HG02970 (cell line): ENCODE measurements at regions not wholly inside any gene's neighbourhood (a gene's known extent, or its start where the extent isn't known, plus 50 kb on each side); places are given as distances from the start of the nearest gene placed in this dataset.

Experiments used
- ATAC-seq: cut with Tn5 transposase; IDR thresholded peaks from one replicate; pipeline ENCODE4 v1.9.1; 2021; ENCODE audit warnings: mild to moderate bottlenecking, moderate library complexity, moderate number of reproducible peaks; ENCODE audit not compliant: unreplicated experiment, low FRiP score

- ATAC-seq: no peak
Observed at GRCh38 chr18:11283479-11284161, 134.3 kb upstream of the PIEZO2 start.

- ATAC-seq: no peak
Observed at GRCh38 chr18:11279461-11279860, 130.1 kb upstream of the PIEZO2 start.

GRCh38 chr18:11276678-11277077 is 127.3 kb upstream of the PIEZO2 start:
- ATAC-seq: no peak

GRCh38 chr18:11274144-11274794 is 124.9 kb upstream of the PIEZO2 start:
- no peak for ATAC-seq

GRCh38 chr18:11272516-11272915 is 123.1 kb upstream of the PIEZO2 start:
- ATAC-seq: no peak

- ATAC-seq: no peak
Observed at GRCh38 chr18:11271954-11272353, 122.6 kb upstream of the PIEZO2 start.

- no peak for ATAC-seq
Observed at GRCh38 chr18:11269257-11269656, 119.9 kb upstream of the PIEZO2 start.

- no peak for ATAC-seq
Observed at GRCh38 chr18:11268741-11269233, 119.4 kb upstream of the PIEZO2 start.

GRCh38 chr18:11268153-11268552 is 118.8 kb upstream of the PIEZO2 start:
- no peak for ATAC-seq

GRCh38 chr18:11266781-11267480 is 117.6 kb upstream of the PIEZO2 start:
- ATAC-seq: no peak

- ATAC-seq: no peak
Observed at GRCh38 chr18:11261486-11261885, 112.1 kb upstream of the PIEZO2 start.

GRCh38 chr18:11260961-11261461 is 111.6 kb upstream of the PIEZO2 start:
- ATAC-seq: no peak

GRCh38 chr18:11259469-11260150 is 110.2 kb upstream of the PIEZO2 start:
- no peak for ATAC-seq

- ATAC-seq: no peak
Observed at GRCh38 chr18:11258039-11258610, 108.8 kb upstream of the PIEZO2 start.

- ATAC-seq: no peak
Observed at GRCh38 chr18:11256251-11256650, 106.9 kb upstream of the PIEZO2 start.

- no peak for ATAC-seq
Observed at GRCh38 chr18:11251891-11252270, 102.5 kb upstream of the PIEZO2 start.

GRCh38 chr18:11251229-11251890 is 102.0 kb upstream of the PIEZO2 start:
- ATAC-seq: no peak

- ATAC-seq: no peak
Observed at GRCh38 chr18:11249391-11249790, 100.0 kb upstream of the PIEZO2 start.

GRCh38 chr18:11247381-11247970 is 98.1 kb upstream of the PIEZO2 start:
- ATAC-seq: no peak
